Heart left ventricle (tissue), 16 donors: ENCODE measurements at regions not wholly inside any gene's neighbourhood (a gene's known extent, or its start where the extent isn't known, plus 50 kb on each side); places are given as distances from the start of the nearest gene placed in this dataset.
"Not testable (repeated sequence)": the region's sequence is repeated elsewhere in the genome, so short reads cannot be mapped to it uniquely, and the experiment has no call there.

Source experiments
- ATAC-seq, 4 donors: fragments of 200-7000 bp; cut with Tn5 transposase; one replicate each; pipeline ENCODE4 v1.9.1; 2020 to 2022; ENCODE audit warnings: moderate library complexity in 4 of 4, mild to moderate bottlenecking in 3 of 4, moderate number of reproducible peaks in 1 of 4
- DNase-seq, 5 donors: peaks; one replicate each; pipeline ENCODE4 v3.0.0-alpha.2; 2020
- H3K27ac ChIP-seq, 12 donors: fragments of 200-600 bp; sonication (generic) in 4 of 12; one replicate each; pipeline versions ENCODE4 v1.5.0 to v1.8.0; 2016 to 2022; ENCODE audit warnings: mild to moderate bottlenecking in 2 of 12
- H3K27me3 ChIP-seq, 9 donors: fragments of 200-600 bp; sonication (generic) in 2 of 9; one replicate each; pipeline versions ENCODE4 v1.5.1 to v1.8.0; 2016 to 2022; ENCODE audit warnings: mild to moderate bottlenecking in 3 of 9
- H3K36me3 ChIP-seq, 9 donors: fragments of 200-600 bp; sonication (generic) in 2 of 9; one replicate each; pipeline versions ENCODE4 v1.5.0 to v1.8.0; 2018 to 2022; ENCODE audit warnings: mild to moderate bottlenecking in 2 of 9
- H3K4me1 ChIP-seq, 12 donors: fragments of 200-600 bp; sonication (generic) in 4 of 12; one replicate each; pipeline versions ENCODE4 v1.5.0 to v1.8.0; 2016 to 2022; ENCODE audit warnings: mild to moderate bottlenecking in 3 of 12
- H3K4me3 ChIP-seq, 12 donors: fragments of 200-600 bp; sonication (generic) in 4 of 12; one replicate each; pipeline versions ENCODE4 v1.5.0 to v1.8.0; 2017 to 2022; ENCODE audit warnings: mild to moderate bottlenecking in 9 of 12, moderate library complexity in 4 of 12
- H3K9me3 ChIP-seq, 12 donors: fragments of 200-600 bp; sonication (generic) in 4 of 12; one replicate each; pipeline versions ENCODE4 v1.5.0 to v1.8.0; 2016 to 2022; ENCODE audit warnings: mild to moderate bottlenecking in 1 of 12
- CTCF ChIP-seq, 12 donors: fragments of 200-600 bp; sonication (generic) in 4 of 12; IDR thresholded peaks; one replicate each; pipeline versions ENCODE4 v1.5.0 to v1.8.0; 2018 to 2022; ENCODE audit warnings: antibody characterized with exemption in 12 of 12, mild to moderate bottlenecking in 5 of 12
- POLR2A ChIP-seq, 2 donors: fragments of 450-650 bp; IDR thresholded peaks; one replicate each; pipeline ENCODE4 v1.6.1; 2017; ENCODE audit warnings: antibody characterized with exemption in 2 of 2, mild to moderate bottlenecking in 2 of 2, moderate library complexity in 2 of 2
- WGBS, 4 donors: extraction: QIAGEN DNeasy Blood & Tissue Kit in 2 of 4; methylation state at CpG; one replicate each; pipeline versions ENCODE4 v1.1.5 to v1.1.7; 2013 to 2018; 5-methylcytosine and 5-hydroxymethylcytosine counted together
- intact Hi-C, 10 donors: fragments of 100-400 bp; cut with DNase I; formaldehyde crosslinking; loops; one replicate each; pipeline versions ENCODE4 v1.11.1 to v1.14.2; 2022
- donor health status: ischemic (EF 13 %, LVEDD 7.1; RV severe dilation, severe dysfunction).
- donor health status: healthy with polysubstance abuse.
- donor health status: DM: no; HTN: yes; CAD: no.
- donor health status: DM: no; HTN: no; CAD: no.
- donor health status: ischemic (EF 25% LVEDD 6.9; RV normal size, moderate dysfunction).
- donor health status: ischemic (EF 25% LVEDD 5.7; RV mildly dilated, moderate dysfunction).
- donor health status: healthy.
- donor health status: DM: yes; HTN: yes; CAD: no.
- donor health status: ischemic (EF 35%, LVEDD 5.7; RV mildly dilated, moderate dysfunction).
- donor health status: nonischemic (EF 11% LVEDD 7.7; RV severe dilation, severe dysfunction).
- donor health status: DM: yes; HTN: yes; CAD: no.
- donor health status: PGD.
- donor health status: ischemic (EF 29% LVEDD 5.4; RV normal size, mild dysfunction).
- donor health status: nonischemic (EF 23%, LVEDD 6.1; RV moderate dilation, normal function).

DNA sequence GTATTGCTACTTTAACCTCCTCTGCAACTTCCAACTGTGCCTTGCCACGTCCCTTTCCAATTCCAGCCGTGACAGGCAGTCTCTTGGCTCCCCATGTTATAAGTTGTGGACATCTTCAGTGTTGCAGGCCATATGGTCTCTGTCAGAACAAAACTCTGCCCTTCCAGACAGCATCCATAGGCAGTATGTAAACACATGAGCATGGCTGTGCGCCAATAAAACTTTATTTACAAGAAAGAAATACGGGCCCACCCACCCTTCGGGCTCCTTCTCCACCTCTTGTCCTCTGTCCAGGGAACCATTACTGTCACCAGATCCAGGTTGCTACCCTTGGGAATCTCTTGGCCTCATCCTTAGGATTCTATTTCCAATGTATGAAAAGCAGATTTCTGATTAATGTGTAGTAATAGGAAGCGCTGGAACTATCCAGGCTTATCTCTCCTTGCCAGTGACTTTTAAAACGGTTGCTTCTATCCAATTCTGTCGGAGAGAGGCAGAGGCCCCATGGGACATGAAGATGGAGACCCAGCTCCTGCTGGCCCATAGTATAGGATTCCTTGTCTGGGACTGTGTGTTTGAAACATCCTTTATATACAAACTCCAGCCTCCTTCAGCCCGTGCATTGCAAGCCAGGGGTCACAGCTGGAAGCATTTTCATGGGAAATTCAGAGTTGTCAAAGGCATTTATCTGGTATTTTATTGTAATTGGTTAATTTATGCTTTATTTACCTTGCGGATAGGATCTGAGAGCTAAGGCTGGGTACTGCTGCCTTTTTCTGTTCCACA, 114.4 kb downstream of the ZNF664 start:
- ATAC-seq (no peak), DNase-seq (no peak)
- no peak for TF ChIP-seq POLR2A (IDR thresholded peaks at IDR 0.05)
- Histone ChIP-seq H3K27me3 (no peaks in the 10 kb centered on the region), H3K36me3 (no peaks in the 10 kb centered on the region), H3K9me3 (no peaks in the 10 kb centered on the region), H3K4me3 (no peak overlapping the region), H3K4me1 (no peaks in the 10 kb centered on the region), H3K27ac (no peak overlapping the region)
- WGBS, 4 donors = 76 to 80% (median 78%) methylated on average over 10 of the region's 10 CpGs
- intact Hi-C loops = no loop called here

DNA sequence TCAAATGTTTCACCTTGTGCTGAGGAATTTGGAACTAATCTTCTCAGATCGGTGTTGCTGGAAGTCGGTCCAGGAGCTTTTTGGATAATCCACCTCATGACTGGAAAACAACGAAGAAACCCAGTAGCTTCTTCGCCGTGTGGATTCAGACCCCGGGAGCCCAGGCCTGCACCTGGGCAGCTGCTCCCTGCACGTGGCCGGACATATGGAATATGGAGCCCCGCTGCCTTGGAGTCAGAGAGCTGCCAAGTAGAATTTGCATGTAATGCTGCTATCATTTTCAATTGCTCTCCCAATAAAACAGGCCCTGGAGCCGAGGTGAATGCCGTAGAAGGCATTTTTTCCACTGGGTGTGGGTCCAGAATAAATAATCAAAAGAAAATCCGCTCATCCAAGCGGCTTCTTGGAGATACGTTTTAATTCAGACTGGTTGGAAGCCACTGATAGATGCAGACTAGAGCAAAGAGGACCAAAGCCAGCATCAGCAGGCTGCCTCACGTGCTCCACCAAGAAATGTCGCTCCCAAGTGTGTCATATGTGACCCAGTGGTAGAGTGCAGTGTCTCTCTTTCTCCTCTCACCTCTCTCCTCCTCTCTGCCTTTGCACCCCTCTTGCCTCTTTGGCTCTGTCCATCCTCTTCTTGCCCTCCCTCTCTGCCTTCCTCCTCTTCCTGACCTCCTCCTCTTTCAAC, 115.3 kb downstream of the ZNF664 start:
- H3K27me3 ChIP-seq = no peaks in the 10 kb centered on the region
- no peak overlapping the region for H3K4me3 ChIP-seq
- TF ChIP-seq CTCF (IDR thresholded peaks at IDR 0.05) = no peak
- no peak for TF ChIP-seq POLR2A (IDR thresholded peaks at IDR 0.05)
- DNase-seq (no peak), ATAC-seq (no peak)
- 87 to 91% (median 88%) methylated on average over 16 of the region's 16 CpGs for WGBS, 4 donors
- H3K27ac ChIP-seq = no peak overlapping the region
- no peaks in the 10 kb centered on the region for H3K9me3 ChIP-seq
- no peaks in the 10 kb centered on the region for H3K4me1 ChIP-seq
- intact Hi-C loops = no loop called here
- H3K36me3 ChIP-seq = no peaks in the 10 kb centered on the region

- H3K4me1 ChIP-seq, H3K27ac ChIP-seq, ATAC-seq, H3K27me3 ChIP-seq, DNase-seq, H3K4me3 ChIP-seq, intact Hi-C loops, H3K9me3 ChIP-seq, H3K36me3 ChIP-seq: not testable (repeated sequence)
- WGBS, 4 donors = 94 to 97% (median 96%) methylated on average over 6 to 7 of the region's 11 CpGs
Measured at GRCh38 chr12:124089181-124089914, 116.3 kb downstream of the ZNF664 start.

- Histone ChIP-seq H3K27me3 (no peaks in the 10 kb centered on the region), H3K4me1 (no peaks in the 10 kb centered on the region), H3K36me3 (no peaks in the 10 kb centered on the region), H3K9me3 (no peaks in the 10 kb centered on the region), H3K27ac (no peak overlapping the region), H3K4me3 (no peak overlapping the region)
- TF ChIP-seq CTCF (IDR thresholded peaks at IDR 0.05) (no peak), POLR2A (IDR thresholded peaks at IDR 0.05) (no peak)
- intact Hi-C loops = no loop called here
- 87 to 93% (median 91%) methylated on average over 3 of the region's 3 CpGs for WGBS, 4 donors
- ATAC-seq = no peak
- no peak for DNase-seq
Measured at GRCh38 chr12:124091835-124092234, 118.8 kb downstream of the ZNF664 start.

DNA sequence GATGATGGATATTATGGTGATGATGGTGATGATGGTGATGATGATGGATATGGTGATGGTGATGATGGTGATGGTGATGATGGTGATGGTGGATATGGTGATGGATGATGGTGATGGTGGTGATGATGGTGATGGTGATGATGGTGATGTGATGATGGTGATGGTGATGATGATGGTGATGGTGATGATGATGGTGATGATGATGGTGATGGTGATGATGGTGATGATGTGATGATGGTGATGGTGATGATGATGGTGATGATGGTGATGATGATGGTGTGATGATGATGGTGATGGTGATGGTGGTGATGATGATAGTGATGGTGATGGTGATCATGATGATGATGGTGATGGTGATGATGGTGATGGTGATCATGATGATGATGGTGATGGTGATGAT, 119.5 kb downstream of the ZNF664 start:
- H3K4me1 ChIP-seq, H3K36me3 ChIP-seq, DNase-seq, H3K4me3 ChIP-seq, ATAC-seq, intact Hi-C loops, H3K27me3 ChIP-seq, H3K27ac ChIP-seq, H3K9me3 ChIP-seq: not testable (repeated sequence)
